Hematopoietic multipotent progenitor cell treated with erythropoietin and hydrocortisone succinate and interleukin-3 and kit ligand, for 8 days (in vitro differentiated cells): ENCODE measurements at regions not wholly inside any gene's neighbourhood (a gene's known extent, or its start where the extent isn't known, plus 50 kb on each side); places are given as distances from the start of the nearest gene placed in this dataset.
"Not testable (repeated sequence)": the region's sequence is repeated elsewhere in the genome, so short reads cannot be mapped to it uniquely, and the experiment has no call there.

ENCODE experiments used
- DNase-seq: peaks from one replicate; pipeline ENCODE4 v3.0.0-alpha.2; 2015

DNA sequence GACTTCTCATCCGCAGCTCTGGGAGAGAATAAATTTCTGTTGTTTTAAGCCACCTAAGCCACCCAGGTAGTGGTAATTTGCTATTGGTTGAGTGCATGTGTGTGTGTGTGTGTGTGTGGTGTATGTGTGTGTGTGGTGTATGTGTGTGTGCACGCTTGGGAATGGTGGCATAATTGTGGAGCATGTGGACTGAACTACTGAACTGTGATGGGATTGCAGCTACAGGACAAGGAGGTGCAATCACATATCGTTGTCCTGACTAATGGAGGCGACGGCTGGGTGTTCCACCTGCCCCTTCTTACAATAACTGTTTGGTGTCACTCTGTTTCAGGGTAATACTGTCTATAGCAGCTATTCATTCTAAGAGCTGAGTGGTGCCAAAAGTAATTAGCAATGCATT lies 448.7 kb upstream of the PFKP start:
- no peak for DNase-seq

DNA sequence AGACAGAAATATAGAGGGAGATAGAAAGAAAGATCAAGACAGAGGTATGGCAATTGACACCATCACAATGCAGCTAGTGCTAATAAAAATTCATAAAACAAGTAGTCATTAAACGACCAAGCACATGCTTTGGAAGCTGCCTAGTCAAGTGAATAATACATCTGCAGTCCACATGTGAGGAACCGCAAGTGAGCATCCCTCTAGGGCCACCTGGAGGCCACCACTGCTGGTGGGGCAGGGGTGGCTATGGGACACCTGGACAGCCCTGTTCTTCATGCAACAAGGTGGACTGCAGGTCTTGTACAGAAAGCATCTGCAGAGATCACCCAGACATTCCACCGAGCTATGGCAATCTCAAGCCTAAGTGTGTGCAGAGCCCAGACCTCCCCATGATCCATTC lies 451.1 kb upstream of the PFKP start:
- no peak for DNase-seq

DNA sequence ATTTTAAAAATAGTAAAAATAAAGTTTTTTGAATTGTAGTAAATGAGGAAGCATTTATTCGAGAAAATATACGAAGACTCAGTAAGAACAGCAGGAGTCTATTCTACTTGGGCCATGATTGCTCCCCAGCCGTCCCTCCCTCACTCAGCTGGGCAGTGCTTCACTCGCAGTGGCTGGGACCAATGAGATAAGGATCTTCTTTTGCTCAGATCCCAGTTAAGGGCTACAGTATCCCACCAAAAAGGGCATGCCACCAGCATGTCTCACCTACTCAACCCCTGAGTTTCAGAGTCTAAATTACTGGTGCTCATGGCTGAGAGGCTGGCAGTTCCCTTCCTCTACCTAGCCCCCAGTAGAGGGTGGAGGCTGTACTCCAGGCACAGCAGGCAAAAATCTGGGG lies 455.7 kb upstream of the PFKP start:
- DNase-seq, result no peak

DNA sequence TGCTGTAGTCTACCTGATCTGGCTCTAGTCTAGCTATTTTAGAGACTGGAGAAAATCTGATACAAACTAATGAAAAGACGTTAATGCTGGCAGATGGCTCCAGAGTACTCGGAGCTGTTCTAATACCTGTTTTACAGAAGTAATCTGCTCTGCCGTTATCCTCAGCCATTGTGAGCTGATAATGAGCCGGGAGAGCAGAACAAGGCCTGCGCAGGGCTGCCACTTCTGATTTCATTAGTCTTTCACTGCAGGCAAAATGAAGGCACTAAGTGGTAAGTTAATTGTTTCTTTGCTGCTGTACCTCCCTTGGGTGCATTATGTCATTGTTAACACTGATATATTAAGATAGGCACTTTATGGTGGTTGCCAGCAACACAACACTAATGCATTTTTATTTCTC lies 456.4 kb upstream of the PFKP start:
- DNase-seq, result no peak

DNA sequence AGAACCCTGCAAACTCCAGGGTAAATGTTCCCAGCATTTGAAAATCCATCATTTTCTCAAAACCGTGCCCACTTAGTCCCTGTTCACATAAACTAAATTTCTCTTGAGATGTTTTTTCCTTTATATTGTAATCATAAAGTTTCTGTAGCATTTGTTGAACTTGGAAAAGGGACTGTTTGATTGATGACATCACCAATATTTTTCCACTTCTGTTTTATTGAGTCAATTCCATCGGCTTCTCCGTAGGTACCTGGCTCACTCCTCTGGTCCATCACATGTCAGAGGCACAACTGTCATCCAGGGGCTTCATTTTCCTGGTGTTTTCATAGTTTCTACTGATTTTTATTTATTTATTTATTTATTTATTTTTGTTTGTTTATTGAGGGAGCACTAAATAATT lies 462.5 kb upstream of the PFKP start:
- no peak for DNase-seq

DNA sequence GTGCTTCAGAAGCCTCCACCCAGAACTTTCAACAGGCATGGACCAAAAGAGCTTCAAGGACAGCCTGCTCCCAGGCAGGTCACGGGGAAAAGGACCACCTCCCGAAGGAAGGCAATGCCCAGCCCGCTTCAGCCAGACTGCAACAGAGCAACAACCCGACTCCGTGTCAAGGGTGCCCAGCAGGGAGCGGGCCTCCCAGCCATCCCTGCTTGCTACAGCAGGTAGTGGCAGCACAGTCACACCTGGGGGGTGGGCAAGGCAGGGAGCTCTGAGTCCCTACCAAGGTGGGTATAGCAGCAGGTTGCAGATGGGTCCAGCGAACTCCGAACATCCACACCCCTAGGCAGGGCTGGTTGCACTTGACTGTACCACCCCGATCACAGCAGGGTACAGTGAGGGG lies 467.8 kb upstream of the PFKP start:
- DNase-seq, result no peak

DNA sequence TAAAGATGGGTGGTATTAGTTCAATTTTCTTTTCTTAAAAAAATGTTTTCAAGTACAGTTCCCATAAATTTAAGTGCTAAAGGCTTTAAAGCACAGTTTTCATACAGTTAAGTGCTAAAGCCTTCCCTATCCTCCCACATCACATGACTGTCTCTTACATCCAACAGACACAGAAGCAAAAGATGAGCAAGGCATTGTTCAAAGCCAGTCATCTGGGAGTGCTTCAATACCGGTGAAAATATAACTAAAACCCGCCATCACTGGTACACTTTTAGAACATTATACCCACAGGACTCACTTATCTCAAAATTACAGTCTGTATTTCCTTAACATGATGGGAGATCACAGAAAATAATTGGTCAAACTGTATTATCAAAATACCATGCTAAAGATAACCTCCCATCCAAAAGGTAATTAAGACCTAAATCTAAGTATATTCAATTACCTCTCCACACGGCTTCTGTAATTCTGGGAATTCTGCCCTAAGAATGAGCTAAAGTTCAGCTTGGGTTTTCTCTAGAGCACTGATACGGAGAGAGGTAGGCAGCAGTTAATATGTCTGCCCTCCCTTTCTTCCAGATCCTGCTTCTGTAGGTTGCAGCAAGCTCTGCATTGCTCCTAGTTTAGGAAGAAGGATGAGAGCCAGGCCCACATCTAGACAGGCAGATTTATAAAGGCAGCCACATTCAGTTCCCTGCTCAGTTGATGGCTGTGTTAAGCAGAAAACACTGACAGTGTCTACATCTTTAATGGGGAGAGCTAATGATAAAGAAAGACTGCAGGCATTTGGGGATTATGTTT lies 474.8 kb upstream of the PFKP start:
- DNase-seq, result no peak

DNA sequence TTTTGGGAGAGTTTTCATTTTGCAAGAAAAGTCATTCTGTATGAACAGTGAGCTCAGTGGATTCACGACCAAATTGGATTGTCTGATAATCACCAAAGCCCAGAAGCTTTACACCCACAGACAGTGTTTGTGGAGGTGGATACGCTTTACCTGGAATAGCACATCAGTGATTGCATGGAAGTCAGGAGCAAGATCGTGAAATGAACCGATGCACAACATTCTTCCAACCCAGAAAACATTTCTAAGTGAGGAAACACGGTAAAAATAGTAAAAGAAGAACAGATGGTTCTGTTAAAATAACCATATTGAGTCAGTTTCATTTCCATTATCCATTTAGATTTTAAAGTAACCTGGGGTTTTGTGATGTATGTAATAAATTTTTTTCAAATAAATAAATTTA lies 478.2 kb upstream of the PFKP start:
- DNase-seq, result no peak

DNA sequence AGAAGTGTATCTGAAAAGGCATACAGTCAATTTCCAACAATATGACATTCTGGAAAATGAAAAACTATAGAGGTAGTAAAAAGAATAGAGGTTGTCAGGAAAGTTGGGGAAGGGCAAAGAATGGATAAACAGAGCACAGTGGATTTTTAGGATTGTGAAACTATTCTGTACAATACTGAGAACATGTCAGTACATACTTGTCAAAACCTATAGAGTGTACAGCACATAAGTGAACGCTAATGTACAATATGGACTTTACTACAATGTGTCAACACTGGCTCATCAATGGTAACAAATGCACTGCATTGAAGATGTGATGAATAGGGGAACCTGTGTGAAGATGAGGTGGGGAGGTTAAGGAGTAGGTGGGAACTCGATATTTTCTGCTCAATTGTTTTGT lies 483.0 kb upstream of the PFKP start:
- no peak for DNase-seq

DNA sequence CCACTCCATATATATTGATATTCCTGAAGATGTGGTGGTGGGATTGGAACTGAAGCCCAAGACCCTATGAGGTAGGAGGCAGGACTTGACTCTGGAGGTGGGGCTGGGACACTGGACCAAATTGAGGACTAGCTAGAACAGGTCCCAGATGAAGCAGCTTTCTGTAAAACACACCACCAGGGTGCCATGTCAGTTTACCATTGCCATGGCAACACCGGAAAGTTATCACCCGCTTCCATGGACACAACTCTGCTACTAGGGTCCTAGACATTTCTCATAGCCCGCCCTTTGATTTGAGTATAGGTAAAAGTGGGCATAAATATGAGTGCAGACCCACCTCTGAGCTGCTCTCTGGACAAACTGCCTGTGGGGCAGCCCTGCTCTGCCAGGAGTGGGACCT lies 490.5 kb upstream of the PFKP start:
- no peak for DNase-seq

DNA sequence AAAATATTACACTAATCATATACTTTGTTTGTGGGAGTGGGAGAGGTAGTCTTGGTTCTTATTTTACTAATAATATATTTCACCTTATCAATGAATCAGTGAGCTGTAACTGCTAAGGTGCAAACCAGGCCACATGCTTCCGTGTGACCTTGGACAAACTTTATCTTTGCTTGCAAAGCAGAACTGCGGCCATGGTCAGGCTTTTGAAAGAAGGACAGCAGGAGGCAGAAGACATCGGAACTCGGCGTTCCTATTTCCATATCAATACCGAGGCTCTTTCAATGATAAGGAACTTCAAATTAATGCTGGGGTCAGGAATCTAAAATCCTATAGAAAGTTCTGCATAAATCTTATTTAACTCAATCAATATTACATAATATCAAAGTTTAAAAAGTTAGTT lies 491.9 kb upstream of the PFKP start:
- DNase-seq, result no peak

DNA sequence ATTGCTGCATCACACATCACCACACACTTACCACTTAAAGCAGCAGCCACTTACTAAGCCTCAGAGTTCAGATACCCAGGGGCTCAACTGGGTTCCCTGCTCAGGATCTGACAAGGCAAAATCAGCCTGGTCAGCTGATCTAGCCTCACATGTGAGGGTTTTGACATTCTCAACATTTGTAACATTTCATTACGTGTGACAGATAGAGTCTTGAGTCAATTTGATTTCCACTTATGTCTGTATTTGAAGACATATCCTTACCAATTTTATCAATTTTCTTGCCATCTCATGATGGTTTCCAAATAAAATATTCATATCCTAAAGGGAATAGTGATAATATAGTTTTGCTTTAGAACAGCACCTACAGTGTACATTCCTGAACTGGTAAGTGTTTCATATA lies 494.7 kb upstream of the PFKP start:
- DNase-seq, result no peak

DNA sequence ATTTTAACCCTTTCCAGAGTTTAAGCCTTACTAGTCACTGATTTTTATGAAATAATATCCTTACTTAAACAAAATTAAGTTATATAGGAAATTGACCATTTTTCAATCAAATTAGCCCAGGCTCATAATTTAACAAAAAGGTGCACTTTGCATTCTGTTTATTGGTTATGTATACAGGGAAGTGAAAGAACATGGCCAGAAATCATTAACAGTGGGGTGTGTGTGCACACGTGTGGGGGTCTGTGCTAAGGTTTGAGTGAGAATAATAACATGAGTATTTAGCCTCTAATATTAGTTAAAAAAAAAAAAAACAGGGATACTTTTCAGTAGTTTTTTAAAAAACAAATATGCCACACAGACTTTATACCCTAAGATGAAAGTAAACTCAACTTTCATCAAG lies 510.5 kb upstream of the PFKP start:
- no peak for DNase-seq

DNA sequence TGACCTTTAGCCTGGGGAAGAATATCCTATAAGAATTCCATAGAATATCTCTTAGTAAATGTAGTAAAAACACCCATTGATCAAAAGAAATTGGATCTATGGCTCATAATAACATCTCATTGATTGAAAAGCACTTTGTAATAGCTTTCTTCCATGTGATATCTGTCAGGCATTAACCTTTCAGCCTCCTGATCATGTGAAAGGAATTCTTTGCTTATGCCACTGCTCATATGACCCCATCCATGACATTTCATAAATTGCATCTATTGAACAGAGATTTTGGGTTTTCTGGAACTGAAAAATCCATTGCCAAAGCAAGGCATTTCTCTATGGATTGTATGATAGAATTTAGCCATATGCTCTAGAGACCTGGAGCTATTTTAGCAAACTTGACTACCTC lies 519.3 kb upstream of the PFKP start:
- no peak for DNase-seq

DNA sequence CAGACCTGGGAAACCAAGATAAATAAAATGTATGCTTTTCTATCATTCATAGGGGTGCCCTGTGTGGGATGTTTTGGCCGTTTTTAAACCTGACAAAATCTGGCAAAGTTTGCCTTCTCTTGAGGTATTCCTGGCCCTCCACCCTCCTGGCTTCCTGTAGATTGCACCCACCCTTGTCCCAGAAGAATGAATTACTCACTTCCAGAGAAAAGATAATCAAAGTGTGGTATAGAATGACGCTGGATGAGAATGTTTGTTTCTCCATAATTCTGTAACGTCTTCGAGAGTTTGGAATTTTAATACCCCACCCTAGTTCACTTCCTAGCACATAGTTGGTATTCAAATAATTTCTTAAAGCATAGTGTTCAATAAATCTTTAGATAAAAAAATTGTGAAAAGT lies 519.7 kb upstream of the PFKP start:
- DNase-seq, result no peak

DNA sequence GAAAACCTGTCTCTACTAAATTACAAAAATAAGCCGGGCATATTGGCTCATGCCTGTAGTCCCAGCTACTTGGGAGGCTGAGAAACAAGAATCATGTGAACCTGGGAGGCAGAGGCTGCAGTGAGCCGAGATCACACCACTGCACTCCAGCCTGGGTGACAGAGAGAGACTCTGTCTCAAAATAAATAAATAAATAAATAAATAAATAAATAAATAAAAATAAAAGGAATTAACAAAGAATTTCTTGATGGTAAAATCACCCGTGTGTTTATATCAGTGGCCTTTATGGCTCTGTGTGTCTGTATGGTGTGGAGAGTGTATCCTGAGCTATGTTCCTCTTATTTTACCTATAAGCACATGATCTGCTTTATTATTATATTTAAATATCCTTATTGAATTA lies 520.5 kb upstream of the PFKP start:
- not testable (repeated sequence) for DNase-seq

DNA sequence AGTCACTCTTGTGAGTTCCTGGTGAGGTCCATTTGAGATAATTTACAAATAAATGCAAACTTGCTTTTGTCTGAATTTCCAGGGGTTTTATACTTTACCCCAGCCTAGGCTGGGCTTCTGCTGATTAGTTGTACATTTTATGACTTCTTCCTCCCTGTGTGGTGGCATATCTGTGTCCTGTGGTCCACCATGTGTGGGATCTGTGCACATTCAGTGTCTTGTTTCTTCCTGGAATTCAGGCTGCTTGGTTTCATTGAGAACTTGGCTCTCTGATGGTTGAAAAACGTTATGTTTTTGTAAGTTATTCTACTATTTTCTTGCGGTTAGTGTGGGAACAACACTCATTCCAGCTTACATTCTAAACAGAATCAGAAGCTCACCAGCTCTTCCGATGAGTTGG lies 523.4 kb upstream of the PFKP start:
- no peak for DNase-seq

DNA sequence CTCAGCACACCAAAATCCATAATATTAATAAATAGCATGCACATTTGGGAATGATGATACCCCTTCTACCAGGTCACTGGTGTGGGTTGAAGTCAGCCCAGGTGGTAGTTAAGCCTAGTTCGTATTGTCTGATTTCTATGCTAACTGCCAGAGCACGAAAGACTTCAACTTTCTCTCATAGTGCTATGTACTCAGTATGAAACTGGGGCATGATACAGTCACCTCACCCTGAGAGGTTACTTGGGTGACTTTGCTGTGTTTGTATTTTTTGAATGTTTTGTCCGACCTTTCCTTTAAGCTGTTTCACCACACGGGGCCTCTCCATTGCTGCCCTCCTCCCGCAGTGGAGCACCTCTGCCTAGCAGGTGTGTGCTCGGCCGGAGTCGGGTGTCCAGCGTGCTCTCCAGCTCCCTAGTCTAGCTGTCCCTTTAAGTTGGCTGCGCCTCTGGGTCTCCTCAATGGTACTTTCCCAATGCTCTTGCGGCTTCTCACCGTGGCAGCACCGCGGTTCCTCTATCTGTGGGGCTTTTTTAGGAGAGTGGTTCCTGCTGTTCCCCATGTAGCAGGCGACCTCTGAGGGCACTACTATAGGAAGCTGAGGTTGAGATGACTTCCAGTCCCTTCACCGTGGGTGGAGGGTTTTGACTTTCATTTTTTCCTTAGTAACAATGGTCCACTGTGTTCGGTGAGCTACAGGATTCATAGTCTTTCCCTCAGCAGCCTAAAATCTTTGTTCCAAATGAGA lies 524.0 kb upstream of the PFKP start:
- no peak for DNase-seq

DNA sequence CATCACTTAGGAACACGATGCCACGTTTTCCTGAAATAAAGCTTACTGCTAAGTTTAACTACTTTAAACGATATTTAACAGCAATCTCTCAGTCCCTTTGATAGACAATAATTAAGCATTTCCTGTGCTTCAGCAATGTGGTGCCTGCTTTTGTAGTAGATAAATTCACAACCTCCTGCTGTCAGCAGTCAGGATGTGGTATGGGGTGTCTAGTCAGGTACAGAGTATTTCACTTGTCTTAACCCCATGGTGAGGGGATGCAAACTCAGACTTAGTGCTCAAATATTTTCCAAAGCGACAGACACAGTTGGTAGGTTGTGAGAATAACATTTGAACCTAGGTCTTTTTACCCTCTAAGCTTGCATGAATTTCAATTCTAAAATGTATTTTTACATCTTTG lies 526.2 kb upstream of the PFKP start:
- DNase-seq, result no peak

DNA sequence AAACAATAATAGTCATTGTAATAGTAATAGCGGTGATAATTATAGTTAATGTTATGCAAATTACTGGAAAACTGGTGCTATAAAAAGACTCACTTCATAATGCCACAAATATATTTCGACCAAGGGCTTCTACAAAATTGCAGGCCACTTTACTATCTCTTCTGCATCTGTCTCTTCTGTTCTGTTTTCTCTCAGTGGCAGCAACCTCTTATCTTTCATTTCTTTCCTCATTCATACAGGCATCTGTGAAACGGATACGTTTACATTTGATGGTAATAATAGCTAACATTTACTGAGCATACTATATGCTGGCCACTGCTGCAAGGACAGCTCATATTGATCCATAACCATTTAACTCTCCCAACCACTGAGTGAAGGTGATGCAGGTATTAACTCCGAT lies 537.4 kb upstream of the PFKP start:
- DNase-seq, result no peak

DNA sequence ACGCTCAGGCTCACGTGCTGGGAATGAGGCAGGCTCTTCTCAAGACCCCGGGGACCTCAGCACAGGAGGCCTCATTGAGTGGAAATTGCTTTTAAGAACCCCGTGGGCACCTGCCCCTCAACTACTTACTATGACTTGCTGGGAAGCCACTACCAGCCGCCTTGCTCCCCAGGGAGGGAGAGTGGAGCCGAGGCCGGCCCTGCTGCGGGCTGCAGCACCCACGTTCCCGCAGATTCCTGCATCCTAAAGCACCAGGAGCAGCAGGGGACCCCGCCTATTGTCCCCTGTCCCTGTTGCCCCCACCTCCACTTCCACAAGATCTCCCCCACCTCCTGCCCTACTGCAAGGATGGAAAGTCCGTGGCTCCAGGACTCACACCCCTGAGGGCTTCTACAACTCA lies 541.6 kb upstream of the PFKP start:
- DNase-seq, result no peak

DNA sequence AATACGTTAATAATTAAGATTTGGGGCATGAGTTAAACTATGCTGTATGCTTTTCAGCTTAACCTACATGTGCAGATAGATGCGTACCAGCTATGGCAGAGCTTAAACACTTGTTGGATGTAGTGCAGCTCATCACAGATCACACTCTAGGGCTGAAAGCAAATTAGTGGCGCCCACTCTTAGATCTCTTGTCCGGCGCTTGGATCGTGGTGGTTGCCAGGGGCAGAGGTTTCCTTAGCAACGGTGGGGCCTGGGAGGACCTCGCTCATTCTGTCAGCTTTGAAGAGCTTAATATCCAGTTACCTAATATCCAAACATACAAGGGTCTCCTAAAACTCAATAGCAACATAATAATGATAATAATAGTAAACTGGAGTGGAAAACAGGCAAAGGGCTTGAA lies 548.2 kb upstream of the PFKP start:
- no peak for DNase-seq

DNA sequence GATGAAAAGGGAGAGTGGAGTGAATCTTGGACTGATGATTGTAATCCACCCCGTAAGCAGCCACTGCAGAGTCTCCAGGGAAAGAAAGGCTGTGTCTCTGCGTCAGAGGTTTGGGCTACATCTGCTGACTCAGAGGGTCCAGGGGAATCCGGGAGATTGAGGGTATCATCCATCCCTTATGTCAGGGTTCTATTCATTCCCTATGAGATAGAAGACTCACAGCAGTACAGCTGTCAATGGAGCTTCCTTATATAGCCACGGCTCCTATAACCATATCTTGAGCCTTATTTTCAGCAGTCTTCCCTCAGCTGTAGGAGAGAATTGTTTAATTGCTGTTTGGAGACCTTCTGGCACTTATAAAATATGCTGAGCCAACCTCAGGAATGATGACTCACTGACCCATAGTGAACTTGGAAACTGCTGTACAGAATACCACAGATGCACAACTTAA lies 558.2 kb upstream of the PFKP start:
- no peak for DNase-seq

DNA sequence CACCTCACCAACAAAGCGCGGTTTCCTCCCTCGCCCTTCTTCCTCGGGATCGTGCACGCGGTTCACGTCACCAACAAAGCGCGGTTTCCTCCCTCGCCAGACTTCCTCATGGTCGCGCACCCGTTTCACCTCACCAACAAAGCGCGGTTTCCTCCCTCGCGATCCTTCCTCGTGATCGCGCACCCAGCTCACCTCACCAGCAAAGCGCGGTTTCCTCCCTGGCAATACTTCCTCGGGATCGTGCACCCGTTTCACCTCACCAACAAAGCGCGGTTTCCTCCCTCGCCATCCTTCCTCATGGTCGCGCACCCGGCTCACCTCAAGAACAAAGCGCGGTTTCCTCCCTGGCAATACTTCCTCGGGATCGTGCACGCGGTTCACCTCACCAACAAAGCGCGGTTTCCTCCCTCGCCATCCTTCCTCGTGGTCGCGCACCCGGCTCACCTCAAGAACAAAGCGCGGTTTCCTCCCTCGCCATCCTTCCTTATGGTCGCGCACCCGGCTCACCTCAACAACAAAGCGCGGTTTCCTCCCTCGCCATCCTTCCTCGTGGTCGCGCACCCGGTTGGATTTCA lies 565.9 kb upstream of the PFKP start:
- DNase-seq, result not testable (repeated sequence)
